HCT116 (cell line): ENCODE measurements at regions not wholly inside any gene's neighbourhood (a gene's known extent, or its start where the extent isn't known, plus 50 kb on each side); places are given as distances from the start of the nearest gene placed in this dataset.

Source experiments
- ATAC-seq: fragments of 200-7000 bp; cut with Tn5 transposase; 2 replicates; pipeline ENCODE4 v1.9.1; 2020; ENCODE audit warnings: mild to moderate bottlenecking, moderate library complexity
- BruUV-seq: library from RNA; stranded (reverse); fragments of 400-500 nt; replicated peaks from 2 replicates; lab custom pipeline; 2021; lab: Mats Ljungman, UMichigan
- CTCF ChIA-PET: fragments of 300-600 bp; sonication (Branson Sonifier 250); formaldehyde crosslinking; loops from one replicate; lab custom pipeline; 2021; ENCODE audit warnings: antibody characterized with exemption; lab: Charles Lee
- POLR2A ChIA-PET: fragments of 300-600, 350-600 bp; sonication (Branson Sonifier 250); formaldehyde crosslinking; loops from one replicate; lab custom pipeline; 2021; ENCODE audit warnings: antibody characterized with exemption; lab: Charles Lee
- RAD21 ChIA-PET, 2 experiments: fragments of 300-600 bp; sonication (Branson Sonifier 250); formaldehyde crosslinking; loops; one replicate each; lab custom pipeline; 2023; ENCODE audit warnings: low total read pairs in 2 of 2; ENCODE audit not compliant: uncharacterized antibody in 2 of 2, unreplicated experiment in 2 of 2, low non-redundant PET in 1 of 2; lab: Charles Lee
- DNase-seq: peaks from one replicate; pipeline ENCODE4 v3.0.0-alpha.2; 2010; ENCODE audit warnings: low read depth, low spot score
- H2AFZ ChIP-seq: fragments of 200-600 bp; shearing (Covaris generic), sonication (generic); 2 replicates; pipeline ENCODE4 v1.6.1; 2017; ENCODE audit warnings: low read depth, mixed run types, mixed read lengths, antibody characterized with exemption, low read length; ENCODE audit not compliant: poor library complexity, severe bottlenecking
- H3K27ac ChIP-seq: 2 replicates; pipeline ENCODE4 v1.5.1; 2012; ENCODE audit warnings: low read depth, low read length
- H3K27me3 ChIP-seq: fragments of 200-600 bp; sonication (generic); 2 replicates; pipeline ENCODE4 v1.6.1; 2016; ENCODE audit warnings: mixed run types, low read length, mixed read lengths; ENCODE audit not compliant: insufficient read depth
- H3K36me3 ChIP-seq, 2 experiments: fragments of 200-500 bp in 1 of 2; fragments of 200-600 bp in 1 of 2; sonication (Bioruptor generic) in 1 of 2; sonication (generic) in 1 of 2; 2 replicates each; pipeline versions ENCODE4 v1.5.1 to v1.6.1; 2014 to 2016; ENCODE audit warnings: low read length in 2 of 2, inconsistent platforms in 1 of 2, mixed read lengths in 1 of 2, mixed run types in 1 of 2; ENCODE audit not compliant: insufficient read depth in 2 of 2, control insufficient read depth in 1 of 2
- H3K4me1 ChIP-seq, 2 experiments: fragments of 200-600 bp in 1 of 2; sonication (generic) in 1 of 2; 2 replicates each; pipeline versions ENCODE4 v1.5.1 to v1.6.1; 2012 to 2017; ENCODE audit warnings: low read length in 2 of 2, inconsistent platforms in 1 of 2, mild to moderate bottlenecking in 1 of 2, mixed read lengths in 1 of 2, mixed run types in 1 of 2, moderate library complexity in 1 of 2; ENCODE audit not compliant: insufficient read depth in 2 of 2, control insufficient read depth in 1 of 2
- H3K4me2 ChIP-seq: fragments of 200-600 bp; sonication (generic); 2 replicates; pipeline ENCODE4 v1.6.1; 2017; ENCODE audit warnings: mixed run types, low read length, mixed read lengths
- H3K4me3 ChIP-seq, 2 experiments: fragments of 200-600 bp in 1 of 2; sonication (generic) in 1 of 2; replicated peaks in 1 of 2; 2 replicates each; pipeline ENCODE4 v1.5.1; 2011 to 2016; ENCODE audit warnings: low read length in 2 of 2, control low read depth in 1 of 2, low read depth in 1 of 2, mild to moderate bottlenecking in 1 of 2, mixed read lengths in 1 of 2, mixed run types in 1 of 2
- H3K79me2 ChIP-seq: fragments of 200-600 bp; sonication (generic); 2 replicates; pipeline ENCODE4 v1.6.1; 2017; ENCODE audit warnings: mild to moderate bottlenecking, mixed run types, low read length, moderate library complexity, mixed read lengths; ENCODE audit not compliant: insufficient read depth
- H3K9ac ChIP-seq: fragments of 200-600 bp; sonication (generic); 2 replicates; pipeline ENCODE4 v1.6.1; 2016; ENCODE audit warnings: low read length, mixed read lengths
- H3K9me2 ChIP-seq: fragments of 200-600 bp; sonication (generic), shearing (Covaris generic); 2 replicates; pipeline ENCODE4 v1.6.1; 2017; ENCODE audit warnings: mixed run types, mild to moderate bottlenecking, moderate library complexity; ENCODE audit not compliant: insufficient read depth
- H3K9me3 ChIP-seq, 2 experiments: fragments of 200-500 bp in 1 of 2; fragments of 200-600 bp in 1 of 2; sonication (Bioruptor generic) in 1 of 2; sonication (generic) in 1 of 2; 2 replicates each; pipeline ENCODE4 v1.6.1; 2014 to 2017; ENCODE audit warnings: low read length in 2 of 2, mixed read lengths in 2 of 2, inconsistent platforms in 1 of 2, low read depth in 1 of 2, mild to moderate bottlenecking in 1 of 2, mixed run types in 1 of 2, moderate library complexity in 1 of 2; ENCODE audit not compliant: control insufficient read depth in 1 of 2, insufficient read depth in 1 of 2
- H4K20me1 ChIP-seq: fragments of 200-600 bp; sonication (generic), shearing (Covaris generic); 2 replicates; pipeline ENCODE4 v1.6.1; 2017; ENCODE audit warnings: mixed run types, mild to moderate bottlenecking, moderate library complexity; ENCODE audit not compliant: insufficient read depth
- CEBPB ChIP-seq: IDR thresholded peaks from 2 replicates; pipeline ENCODE4 v1.6.1; 2012; ENCODE audit warnings: low read depth
- EGR1 ChIP-seq: IDR thresholded peaks from 2 replicates; pipeline ENCODE4 v1.6.1; 2012; ENCODE audit warnings: low read depth
- ELF1 ChIP-seq: IDR thresholded peaks from 2 replicates; pipeline ENCODE4 v1.6.1; 2012; ENCODE audit warnings: low read depth, borderline replicate concordance
- EZH2 ChIP-seq: fragments of 200-600 bp; sonication (generic); IDR thresholded peaks from 2 replicates; pipeline ENCODE4 v1.6.1; 2017; ENCODE audit warnings: antibody characterized with exemption, mixed run types
- EZH2phosphoT487 ChIP-seq: fragments of 200-600 bp; IDR thresholded peaks from 2 replicates; pipeline ENCODE4 v1.6.1; 2018; ENCODE audit warnings: antibody characterized with exemption, borderline replicate concordance
- FOSL1 ChIP-seq: IDR thresholded peaks from 2 replicates; pipeline ENCODE4 v1.6.1; 2012; ENCODE audit warnings: low read depth
- POLR2AphosphoS5 ChIP-seq: IDR thresholded peaks from 2 replicates; pipeline ENCODE4 v1.6.1; 2011; ENCODE audit warnings: mild to moderate bottlenecking, low read depth, low read length, moderate library complexity
- RAD21 ChIP-seq: IDR thresholded peaks from 2 replicates; pipeline ENCODE4 v1.6.1; 2012; ENCODE audit warnings: low read depth, mild to moderate bottlenecking
- SIN3A ChIP-seq: IDR thresholded peaks from 2 replicates; pipeline ENCODE4 v1.6.1; 2012; ENCODE audit warnings: low read depth
- SP1 ChIP-seq: IDR thresholded peaks from 2 replicates; pipeline ENCODE4 v1.6.1; 2012; ENCODE audit warnings: low read depth
- SRF ChIP-seq: IDR thresholded peaks from 2 replicates; pipeline ENCODE4 v1.6.1; 2012; ENCODE audit warnings: low read depth
- TCF7L2 ChIP-seq: IDR thresholded peaks from 2 replicates; pipeline ENCODE4 v1.7.0; 2011; ENCODE audit warnings: borderline replicate concordance, inconsistent platforms; ENCODE audit not compliant: insufficient read depth, insufficient read length; ENCODE audit errors: extremely low read depth
- YY1 ChIP-seq: IDR thresholded peaks from 2 replicates; pipeline ENCODE4 v1.6.1; 2011; ENCODE audit warnings: low read length, low read depth, moderate library complexity, mild to moderate bottlenecking; ENCODE audit not compliant: insufficient replicate concordance; ENCODE audit errors: extremely low read depth
- ZFX ChIP-seq: fragments of 450-650 bp; IDR thresholded peaks from 2 replicates; pipeline ENCODE4 v1.6.1; 2017
- ZNF274 ChIP-seq: fragments of 200-500 bp; sonication (Bioruptor generic); IDR thresholded peaks from 2 replicates; pipeline ENCODE4 v1.6.1; 2014; ENCODE audit warnings: mild to moderate bottlenecking, low read depth, low read length, inconsistent platforms
- intact Hi-C: fragments of 100-400 bp; cut with micrococcal nuclease; formaldehyde crosslinking; loops from 2 replicates; pipeline ENCODE4 v1.10.0; 2022
- TF ChIP-seq, protein P1 (sequence below), 3 experiments: fragments of 200-600 bp in 1 of 3; sonication (generic) in 1 of 3; IDR thresholded peaks in 2 of 3; conservative IDR thresholded peaks in 1 of 3; 2 replicates each; pipeline ENCODE4 v1.5.1; 2012 to 2017; ENCODE audit warnings: low read depth in 2 of 3, low read length in 2 of 3, antibody characterized with exemption in 1 of 3, borderline replicate concordance in 1 of 3, control low read depth in 1 of 3, mild to moderate bottlenecking in 1 of 3, mixed read lengths in 1 of 3, mixed run types in 1 of 3, moderate library complexity in 1 of 3; ENCODE audit not compliant: insufficient read depth in 1 of 3
- TF ChIP-seq, protein P2 (sequence below): IDR thresholded peaks from 2 replicates; pipeline ENCODE4 v1.6.1; 2012; ENCODE audit warnings: low read depth
- TF ChIP-seq, protein P3 (sequence below): IDR thresholded peaks from 2 replicates; pipeline ENCODE4 v1.6.1; 2012
- TF ChIP-seq, protein P4 (sequence below): IDR thresholded peaks from 2 replicates; pipeline ENCODE4 v1.6.1; 2012

DNA sequence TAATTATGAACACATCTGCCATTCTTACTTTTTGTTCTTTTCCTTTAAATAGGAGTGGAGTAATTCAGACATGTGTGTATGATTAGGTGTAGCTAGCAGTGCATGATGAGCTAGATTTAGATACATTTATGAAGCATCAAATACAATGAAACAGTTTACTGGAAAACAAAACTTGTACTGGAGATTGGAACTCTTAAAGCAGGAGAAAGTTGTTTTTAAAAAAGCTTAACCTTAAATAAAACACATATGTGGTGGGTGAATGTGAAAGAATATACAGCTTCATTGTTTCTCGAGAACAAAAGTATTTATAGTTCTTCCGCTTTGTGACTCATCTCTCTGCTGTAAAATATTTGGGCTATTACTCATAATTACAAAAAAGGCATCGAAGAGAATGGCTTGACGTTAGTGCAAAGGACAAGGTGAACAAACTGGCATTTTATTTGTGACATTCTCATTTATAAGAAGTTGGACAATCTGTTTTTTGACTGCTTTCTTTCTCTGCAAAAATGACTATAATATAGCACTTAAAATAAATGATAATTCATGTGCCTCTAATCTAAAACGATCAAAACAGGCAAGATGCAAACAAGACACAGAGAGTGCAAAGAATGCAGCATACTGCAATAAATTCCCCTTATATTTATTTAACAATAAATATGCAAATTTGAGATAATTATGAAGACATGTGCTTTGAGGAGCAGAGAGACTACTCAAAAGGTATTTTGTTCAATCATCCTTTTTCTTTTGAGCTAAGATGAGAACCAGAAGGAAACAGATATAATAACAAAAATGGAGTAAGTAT lies 478.8 kb downstream of the CETN3 start:
- CTCF ChIA-PET = interaction anchor here (0.9 kb wide), 1 partner anchor 231 kb away, joined by 5 read pairs; no protein-coding TSS in a partner anchor
- H3K9ac ChIP-seq = no peak overlapping the region
- peak overlapping the region; percentile 92 for H2AFZ ChIP-seq
- no peaks in the 10 kb centered on the region for H3K9me2 ChIP-seq
- BruUV-seq = no TSS peak
- H3K27me3 ChIP-seq = no peaks in the 10 kb centered on the region
- no peaks in the 10 kb centered on the region for H3K36me3 ChIP-seq
- POLR2A ChIA-PET = no interaction called here
- H3K4me2 ChIP-seq = peak overlapping the region; percentile 60
- H4K20me1 ChIP-seq = no peaks in the 10 kb centered on the region
- intact Hi-C loops = loop anchor here (1.0 kb wide), 1 partner anchor 335 kb away; no protein-coding TSS in a partner anchor
- H3K9me3 ChIP-seq = no peaks in the 10 kb centered on the region
- no peaks in the 10 kb centered on the region for H3K79me2 ChIP-seq
- peak overlapping the region in 1 of 2 experiments; percentile 31; a peak in 2 of 4 replicates for H3K4me3 ChIP-seq
- peak; percentile 83 for ATAC-seq
- H3K4me1 ChIP-seq = peaks cover 20 to 24% of the 10 kb centered on the region in 2 experiments
- peak; percentile 45 for DNase-seq
- peak overlapping the region; percentile 52; the same call in 1 of the 2 replicates for H3K27ac ChIP-seq
- RAD21 ChIA-PET = no interaction called here
- TF ChIP-seq RAD21 = 0 out of 2 replicates have a peak, but pooled peaks have one; percentile 9
- TF ChIP-seq EZH2phosphoT487 = no peak
- TF ChIP-seq SP1 = peak; percentile 66
- no peak for TF ChIP-seq EGR1
- TF ChIP-seq, protein P1, sequence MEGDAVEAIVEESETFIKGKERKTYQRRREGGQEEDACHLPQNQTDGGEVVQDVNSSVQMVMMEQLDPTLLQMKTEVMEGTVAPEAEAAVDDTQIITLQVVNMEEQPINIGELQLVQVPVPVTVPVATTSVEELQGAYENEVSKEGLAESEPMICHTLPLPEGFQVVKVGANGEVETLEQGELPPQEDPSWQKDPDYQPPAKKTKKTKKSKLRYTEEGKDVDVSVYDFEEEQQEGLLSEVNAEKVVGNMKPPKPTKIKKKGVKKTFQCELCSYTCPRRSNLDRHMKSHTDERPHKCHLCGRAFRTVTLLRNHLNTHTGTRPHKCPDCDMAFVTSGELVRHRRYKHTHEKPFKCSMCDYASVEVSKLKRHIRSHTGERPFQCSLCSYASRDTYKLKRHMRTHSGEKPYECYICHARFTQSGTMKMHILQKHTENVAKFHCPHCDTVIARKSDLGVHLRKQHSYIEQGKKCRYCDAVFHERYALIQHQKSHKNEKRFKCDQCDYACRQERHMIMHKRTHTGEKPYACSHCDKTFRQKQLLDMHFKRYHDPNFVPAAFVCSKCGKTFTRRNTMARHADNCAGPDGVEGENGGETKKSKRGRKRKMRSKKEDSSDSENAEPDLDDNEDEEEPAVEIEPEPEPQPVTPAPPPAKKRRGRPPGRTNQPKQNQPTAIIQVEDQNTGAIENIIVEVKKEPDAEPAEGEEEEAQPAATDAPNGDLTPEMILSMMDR (IDR thresholded peaks at IDR 0.05 in 2 of 3, conservative IDR thresholded peaks at IDR 0.05 in 1 of 3; ENCODE audit: borderline replicate concordance in 1 of 3, insufficient read depth in 1 of 3, low read depth in 2 of 3, low read length in 2 of 3) = no peak
- TF ChIP-seq, protein P2, sequence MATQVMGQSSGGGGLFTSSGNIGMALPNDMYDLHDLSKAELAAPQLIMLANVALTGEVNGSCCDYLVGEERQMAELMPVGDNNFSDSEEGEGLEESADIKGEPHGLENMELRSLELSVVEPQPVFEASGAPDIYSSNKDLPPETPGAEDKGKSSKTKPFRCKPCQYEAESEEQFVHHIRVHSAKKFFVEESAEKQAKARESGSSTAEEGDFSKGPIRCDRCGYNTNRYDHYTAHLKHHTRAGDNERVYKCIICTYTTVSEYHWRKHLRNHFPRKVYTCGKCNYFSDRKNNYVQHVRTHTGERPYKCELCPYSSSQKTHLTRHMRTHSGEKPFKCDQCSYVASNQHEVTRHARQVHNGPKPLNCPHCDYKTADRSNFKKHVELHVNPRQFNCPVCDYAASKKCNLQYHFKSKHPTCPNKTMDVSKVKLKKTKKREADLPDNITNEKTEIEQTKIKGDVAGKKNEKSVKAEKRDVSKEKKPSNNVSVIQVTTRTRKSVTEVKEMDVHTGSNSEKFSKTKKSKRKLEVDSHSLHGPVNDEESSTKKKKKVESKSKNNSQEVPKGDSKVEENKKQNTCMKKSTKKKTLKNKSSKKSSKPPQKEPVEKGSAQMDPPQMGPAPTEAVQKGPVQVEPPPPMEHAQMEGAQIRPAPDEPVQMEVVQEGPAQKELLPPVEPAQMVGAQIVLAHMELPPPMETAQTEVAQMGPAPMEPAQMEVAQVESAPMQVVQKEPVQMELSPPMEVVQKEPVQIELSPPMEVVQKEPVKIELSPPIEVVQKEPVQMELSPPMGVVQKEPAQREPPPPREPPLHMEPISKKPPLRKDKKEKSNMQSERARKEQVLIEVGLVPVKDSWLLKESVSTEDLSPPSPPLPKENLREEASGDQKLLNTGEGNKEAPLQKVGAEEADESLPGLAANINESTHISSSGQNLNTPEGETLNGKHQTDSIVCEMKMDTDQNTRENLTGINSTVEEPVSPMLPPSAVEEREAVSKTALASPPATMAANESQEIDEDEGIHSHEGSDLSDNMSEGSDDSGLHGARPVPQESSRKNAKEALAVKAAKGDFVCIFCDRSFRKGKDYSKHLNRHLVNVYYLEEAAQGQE = no peak
- TF ChIP-seq, protein P3, sequence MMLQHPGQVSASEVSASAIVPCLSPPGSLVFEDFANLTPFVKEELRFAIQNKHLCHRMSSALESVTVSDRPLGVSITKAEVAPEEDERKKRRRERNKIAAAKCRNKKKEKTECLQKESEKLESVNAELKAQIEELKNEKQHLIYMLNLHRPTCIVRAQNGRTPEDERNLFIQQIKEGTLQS = peak; percentile 39; the same call in 1 of the 2 replicates
- TF ChIP-seq EZH2 = no peak
- peak; percentile 76 for TF ChIP-seq SRF
- TF ChIP-seq SIN3A = 0 out of 2 replicates have a peak, but pooled peaks have one; percentile 29
- TF ChIP-seq POLR2AphosphoS5 = no peak
- no peak for TF ChIP-seq ELF1
- TF ChIP-seq ZNF274 = no peak
- peak; percentile 58 for TF ChIP-seq TCF7L2
- TF ChIP-seq, protein P4, sequence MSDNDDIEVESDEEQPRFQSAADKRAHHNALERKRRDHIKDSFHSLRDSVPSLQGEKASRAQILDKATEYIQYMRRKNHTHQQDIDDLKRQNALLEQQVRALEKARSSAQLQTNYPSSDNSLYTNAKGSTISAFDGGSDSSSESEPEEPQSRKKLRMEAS = no peak
- no peak for TF ChIP-seq ZFX
- TF ChIP-seq FOSL1 = peak; percentile 94
- no peak for TF ChIP-seq YY1
- TF ChIP-seq CEBPB = 0 out of 2 replicates have a peak, but pooled peaks have one; percentile 38
